NCI-H748 treated with DMSO at 0.1 percent for 48 hours (cell line): ENCODE measurements at regions not wholly inside any gene's neighbourhood (a gene's known extent, or its start where the extent isn't known, plus 50 kb on each side); places are given as distances from the start of the nearest gene placed in this dataset.
"Not testable (repeated sequence)": the region's sequence is repeated elsewhere in the genome, so short reads cannot be mapped to it uniquely, and the experiment has no call there.

Experiments
- DNase-seq: peaks from one replicate; lab custom pipeline; 2025; lab: John Stamatoyannopoulos, UW

GRCh38 chr5:53219174-53219573, 109.6 kb upstream of the MOCS2 start:
- DNase-seq, result no peak

GRCh38 chr5:53219610-53220009, 110.1 kb upstream of the MOCS2 start:
- DNase-seq, result no peak

GRCh38 chr5:53233645-53234405, 124.3 kb upstream of the MOCS2 start:
- DNase-seq, result no peak

DNA sequence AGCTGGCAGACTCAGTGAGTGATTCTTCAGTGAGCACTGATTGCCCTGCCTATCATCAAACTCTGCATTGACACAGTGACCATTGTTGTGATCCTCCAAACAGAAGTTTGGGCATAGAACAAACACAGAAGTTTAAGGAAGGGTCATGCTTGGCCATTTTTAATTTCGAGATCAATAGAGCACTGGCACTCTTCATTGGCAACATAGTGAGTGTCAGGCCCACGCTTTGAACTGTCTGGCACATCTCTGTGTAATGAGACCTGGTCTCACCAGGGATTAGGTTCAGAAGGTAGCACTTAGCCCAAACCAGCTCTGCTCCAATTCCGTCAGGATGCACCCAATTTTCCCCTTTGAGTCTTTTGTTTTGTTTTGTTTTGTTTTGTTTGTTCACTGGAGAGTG, 127.1 kb upstream of the MOCS2 start:
- DNase-seq, result no peak

GRCh38 chr5:53237876-53238275, 128.3 kb upstream of the MOCS2 start:
- no peak for DNase-seq

DNA sequence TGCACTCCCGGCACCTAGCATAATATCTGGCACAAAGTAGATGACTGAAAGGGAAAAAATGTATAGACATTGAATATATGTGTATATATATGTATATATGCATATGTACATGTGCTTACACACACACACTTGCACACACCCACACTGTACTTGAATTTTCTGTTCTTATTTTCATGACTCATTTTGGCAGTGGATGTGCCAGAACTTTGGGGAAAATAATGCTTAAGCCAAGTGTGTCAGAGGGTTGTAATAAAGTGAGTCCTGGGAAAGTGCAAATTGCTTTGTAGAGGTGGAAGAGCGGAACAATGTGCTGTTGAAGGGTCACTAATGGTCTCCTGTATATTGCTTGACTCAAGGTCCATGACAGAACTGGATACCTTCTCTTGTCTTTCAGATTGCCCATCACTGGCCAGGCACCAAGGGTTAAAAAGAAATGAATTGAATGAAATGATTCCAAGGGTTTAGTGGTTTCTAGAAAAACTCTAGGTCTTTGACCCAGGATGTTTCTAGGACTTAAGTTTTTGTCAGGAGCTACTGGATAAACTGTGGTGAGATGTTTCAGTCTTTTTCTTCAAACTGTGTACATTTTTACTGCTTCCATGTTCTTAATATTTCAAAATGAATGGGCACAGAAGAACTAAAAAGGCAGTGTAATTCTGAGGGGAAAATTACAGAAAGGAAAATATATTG, 129.9 kb upstream of the MOCS2 start:
- DNase-seq, result no peak

DNA sequence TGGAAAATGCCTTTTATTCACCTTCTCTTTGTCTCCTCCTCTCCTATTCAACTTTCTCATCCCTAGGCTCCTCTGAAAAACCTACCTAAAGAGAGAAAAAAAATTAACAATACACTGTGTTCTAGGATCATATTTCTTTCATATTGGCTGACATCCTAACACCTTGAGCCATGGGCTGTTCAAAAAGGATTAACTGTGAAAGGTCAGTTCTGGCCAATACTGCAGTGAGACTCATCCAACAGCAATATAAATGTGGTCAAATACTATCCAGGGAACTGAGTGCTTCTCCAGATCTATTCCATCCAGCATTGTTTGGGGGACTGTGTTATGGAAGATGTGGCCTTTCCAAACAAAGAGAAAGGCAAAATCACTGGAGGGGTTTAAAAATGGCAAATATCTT, 131.1 kb upstream of the MOCS2 start:
- DNase-seq, result no peak

DNA sequence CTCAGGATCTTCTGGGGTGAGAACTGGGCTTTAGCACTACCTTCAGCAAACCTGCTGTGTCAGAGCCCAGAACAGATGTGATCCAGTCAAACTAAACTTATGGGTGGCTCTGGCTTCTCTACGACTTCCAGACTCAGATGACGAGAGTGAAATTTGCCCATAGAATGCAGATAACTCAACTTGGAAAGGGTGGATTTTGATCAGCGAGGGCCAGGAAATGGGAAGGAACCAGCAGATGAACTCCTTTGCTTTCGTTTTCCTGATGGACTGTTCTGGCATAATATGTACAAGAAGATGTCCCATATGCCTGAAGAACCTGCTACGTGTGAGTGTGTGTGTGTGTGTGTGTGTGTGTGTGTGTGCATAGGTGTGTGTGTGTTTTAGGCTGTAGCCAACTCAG, 132.0 kb upstream of the MOCS2 start:
- DNase-seq, result no peak

- DNase-seq, result no peak
These were observed 133.8 kb upstream of the MOCS2 start for GRCh38 chr5:53243403-53243802.

DNA sequence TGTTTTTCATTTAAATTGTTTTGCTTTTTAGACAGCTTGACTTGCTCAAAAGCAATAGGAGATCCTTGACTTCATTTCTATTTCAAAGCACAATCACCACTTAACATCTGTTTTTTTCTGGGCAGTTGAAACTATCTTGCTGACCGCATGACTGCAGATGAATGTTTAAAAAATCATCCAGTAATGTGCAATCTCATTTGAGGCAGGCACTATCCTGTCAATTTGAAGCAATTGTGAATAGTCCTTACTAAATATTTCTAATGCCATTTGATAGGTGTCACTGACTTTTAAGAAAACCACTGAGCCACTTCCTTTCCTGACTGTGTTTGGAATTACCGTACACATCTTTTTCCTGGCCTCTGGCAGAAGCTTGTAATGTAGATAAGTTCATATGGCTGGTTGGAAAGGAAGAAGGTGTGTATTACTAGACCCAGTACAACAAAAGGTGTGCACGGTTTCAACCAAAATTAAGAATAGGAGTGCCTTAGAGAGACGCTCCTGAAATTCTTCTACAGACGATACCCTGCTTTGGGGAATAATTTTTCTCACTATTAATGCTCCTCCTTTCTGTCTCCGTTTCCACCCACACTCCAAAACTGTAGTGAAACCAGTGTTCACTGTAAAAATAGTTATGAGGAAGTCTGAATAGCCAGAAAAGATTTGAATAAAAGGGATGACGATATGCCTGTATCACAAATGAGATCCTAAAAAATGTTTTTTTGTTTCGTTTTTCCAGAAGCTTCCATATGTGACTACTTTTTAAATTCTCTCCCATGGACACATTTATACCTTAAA, 136.7 kb upstream of the MOCS2 start:
- no peak for DNase-seq

GRCh38 chr5:53249529-53250200, 140.1 kb upstream of the MOCS2 start:
- no peak for DNase-seq

DNA sequence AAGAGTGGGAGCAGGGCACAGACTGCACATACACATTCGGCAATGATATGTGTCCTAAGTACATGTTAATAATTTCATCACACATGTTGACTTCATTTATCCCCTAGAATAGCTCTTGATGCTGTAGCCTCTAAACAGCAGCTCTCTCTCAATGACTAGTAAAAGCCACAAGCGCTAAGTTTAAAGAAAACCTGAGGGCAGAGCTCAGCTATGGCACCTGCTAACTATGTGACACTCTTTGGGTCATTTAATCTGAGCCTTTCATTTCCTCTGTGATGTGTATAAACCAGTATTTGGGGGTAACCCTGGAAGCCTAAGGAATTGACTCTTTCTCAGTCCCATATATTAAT, 140.6 kb upstream of the MOCS2 start:
- no peak for DNase-seq

GRCh38 chr5:53253421-53253871, 143.9 kb upstream of the MOCS2 start:
- DNase-seq, result no peak

DNA sequence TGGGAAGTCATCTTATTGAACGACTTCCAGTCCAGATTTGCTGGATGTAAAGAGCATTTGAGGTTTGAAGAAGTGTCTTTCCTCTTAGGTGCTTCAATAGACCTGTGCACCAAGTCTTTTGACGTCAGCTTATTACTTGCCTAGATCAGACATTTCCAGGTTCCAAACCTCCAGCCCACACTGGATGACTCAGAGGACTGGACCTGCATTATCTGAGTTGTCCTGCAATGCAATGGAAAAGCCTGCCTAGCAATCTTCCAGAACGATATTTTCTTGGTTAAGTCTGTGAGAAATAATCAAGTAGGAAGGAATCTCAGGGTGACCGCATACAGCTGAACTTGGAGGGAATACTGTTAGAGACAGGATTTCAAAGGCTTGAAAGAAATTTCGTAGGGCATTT, 147.2 kb upstream of the MOCS2 start:
- DNase-seq, result no peak

GRCh38 chr5:53257806-53258373, 148.3 kb upstream of the MOCS2 start:
- no peak for DNase-seq

- DNase-seq, result no peak
These were observed 149.6 kb upstream of the MOCS2 start for GRCh38 chr5:53259176-53259575.

GRCh38 chr5:53260446-53260845, 150.9 kb upstream of the MOCS2 start:
- DNase-seq, result no peak

DNA sequence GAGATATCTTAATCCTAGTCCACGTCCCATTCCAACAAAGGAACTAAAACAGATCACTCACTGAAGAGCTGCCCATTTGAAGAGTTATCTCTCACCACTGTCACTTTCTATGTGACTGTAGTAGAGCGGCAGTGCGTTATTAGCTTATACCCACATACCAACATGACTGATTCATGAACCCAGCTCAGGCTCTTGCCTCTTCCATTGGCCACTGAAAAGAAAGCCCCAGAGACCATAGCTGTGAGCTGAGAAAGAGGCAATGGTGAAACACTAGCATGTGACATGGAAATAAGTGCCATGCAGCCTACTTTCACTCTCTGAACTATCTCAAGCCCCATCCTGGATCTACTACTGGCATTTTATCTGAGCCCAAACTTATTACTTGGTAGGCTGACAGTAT, 151.7 kb upstream of the MOCS2 start:
- no peak for DNase-seq

- DNase-seq, result no peak
These were observed 152.9 kb upstream of the MOCS2 start for GRCh38 chr5:53262348-53262970.

- no peak for DNase-seq
These were observed 153.6 kb upstream of the MOCS2 start for GRCh38 chr5:53263151-53263550.

- no peak for DNase-seq
These were observed 155.5 kb upstream of the MOCS2 start for GRCh38 chr5:53265043-53265442.

- DNase-seq, result not testable (repeated sequence)
These were observed 158.7 kb upstream of the MOCS2 start for GRCh38 chr5:53268241-53268640.
